Vagina (tissue), 2 donors: ENCODE measurements at regions not wholly inside any gene's neighbourhood (a gene's known extent, or its start where the extent isn't known, plus 50 kb on each side); places are given as distances from the start of the nearest gene placed in this dataset.

ENCODE experiments used
- CTCF ChIP-seq, 3 experiments: fragments of 450-650 bp in 2 of 3; fragments of 200-600 bp in 1 of 3; sonication (generic) in 1 of 3; IDR thresholded peaks; one replicate each; pipeline ENCODE4 v1.5.1; 2017 to 2019; ENCODE audit warnings: antibody characterized with exemption in 3 of 3, mild to moderate bottlenecking in 2 of 3, moderate library complexity in 2 of 3
- POLR2A ChIP-seq, 2 donors: fragments of 450-650 bp; IDR thresholded peaks; one replicate each; pipeline ENCODE4 v1.6.1; 2017; ENCODE audit warnings: antibody characterized with exemption in 2 of 2, mild to moderate bottlenecking in 2 of 2, moderate library complexity in 2 of 2
- POLR2AphosphoS5 ChIP-seq, 2 donors: sonication (generic); formaldehyde crosslinking; IDR thresholded peaks; one replicate each; pipeline ENCODE4 v1.9.0; 2017; ENCODE audit warnings: antibody characterized with exemption in 2 of 2, mild to moderate bottlenecking in 2 of 2, low read depth in 1 of 2; ENCODE audit not compliant: insufficient read depth in 1 of 2

DNA sequence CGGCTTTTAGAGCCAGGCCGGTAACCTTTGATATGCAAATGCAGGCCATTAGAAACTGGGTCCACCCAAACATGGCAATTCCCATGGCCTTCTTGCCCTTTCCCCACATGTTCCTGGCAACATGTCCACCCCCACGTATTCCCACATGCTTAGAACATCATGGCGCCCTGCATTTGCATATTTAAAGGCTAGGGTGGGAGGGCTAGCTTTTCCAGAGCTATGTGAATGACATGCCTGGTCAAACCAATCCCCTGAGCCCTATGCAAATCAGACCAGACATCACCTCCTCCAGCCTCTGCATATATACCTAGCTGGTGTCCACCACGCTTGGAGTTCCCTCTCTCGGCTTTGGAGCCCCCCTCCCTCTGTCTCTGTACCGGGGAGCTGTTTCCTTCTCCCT, 481.9 kb downstream of the CDH2 start:
- TF ChIP-seq CTCF (IDR thresholded peaks at IDR 0.05) (no peak), POLR2AphosphoS5 (IDR thresholded peaks at IDR 0.05; ENCODE audit: insufficient read depth in 1 of 2, low read depth in 1 of 2) (no peak), POLR2A (IDR thresholded peaks at IDR 0.05) (no peak)
